ENCODE measurements at regions not wholly inside any gene's neighbourhood (a gene's known extent, or its start where the extent isn't known, plus 50 kb on each side); places are given as distances from the start of the nearest gene placed in this dataset.

GRCh38 chr12:89815225-89815624 lies 106.6 kb upstream of the ATP2B1 start:
- TF ChIP-seq FOXP2 (optimal IDR thresholded peaks at IDR 0.05; ENCODE audit: control extremely low read depth, extremely low read length, insufficient read depth) (no peak), EZH2 (IDR thresholded peaks at IDR 0.05) (no peak)
